ENCODE measurements at regions not wholly inside any gene's neighbourhood (a gene's known extent, or its start where the extent isn't known, plus 50 kb on each side); places are given as distances from the start of the nearest gene placed in this dataset.

GRCh38 chr20:4451487-4452081, 202.5 kb upstream of the ADRA1D start:
- H3K4me3 ChIP-seq (replicated peaks in 1 of 2; ENCODE audit: low read depth in 2 of 2, low read length in 2 of 2), result no peak overlapping the region
- no peak for TF ChIP-seq CTCF (IDR thresholded peaks at IDR 0.05; ENCODE audit: low read depth, low read length)

GRCh38 chr20:4449957-4450715, 201.0 kb upstream of the ADRA1D start:
- no peak overlapping the region for H3K4me3 ChIP-seq (replicated peaks in 1 of 2; ENCODE audit: low read depth in 2 of 2, low read length in 2 of 2)
- peak; percentile 33 to 36 for DNase-seq (ENCODE audit: low read depth in 2 of 2)
- peak; percentile 35 for TF ChIP-seq CTCF (IDR thresholded peaks at IDR 0.05; ENCODE audit: low read depth, low read length)

More at GRCh38 chr20:4451487-4452081, 202.5 kb upstream of the ADRA1D start:
- no peak for DNase-seq (ENCODE audit: low read depth in 2 of 2)

- no peak overlapping the region for H3K4me3 ChIP-seq (replicated peaks in 1 of 2; ENCODE audit: low read depth in 2 of 2, low read length in 2 of 2)
- no peak for DNase-seq (ENCODE audit: low read depth in 2 of 2)
- TF ChIP-seq CTCF (IDR thresholded peaks at IDR 0.05; ENCODE audit: low read depth, low read length), result no peak
Measured at GRCh38 chr20:4445784-4446183, 196.7 kb upstream of the ADRA1D start.

- TF ChIP-seq CTCF (IDR thresholded peaks at IDR 0.05; ENCODE audit: low read depth, low read length), result no peak
- no peak overlapping the region for H3K4me3 ChIP-seq (replicated peaks in 1 of 2; ENCODE audit: low read depth in 2 of 2, low read length in 2 of 2)
- no peak for DNase-seq (ENCODE audit: low read depth in 2 of 2)
Measured at GRCh38 chr20:4445331-4445730, 196.2 kb upstream of the ADRA1D start.

- no peak overlapping the region for H3K4me3 ChIP-seq (replicated peaks in 1 of 2; ENCODE audit: low read depth in 2 of 2, low read length in 2 of 2)
- DNase-seq (ENCODE audit: low read depth in 2 of 2), result peak in 1 of 2 donors; percentile 50
- TF ChIP-seq CTCF (IDR thresholded peaks at IDR 0.05; ENCODE audit: low read depth, low read length), result no peak
Measured at GRCh38 chr20:4444404-4444803, 195.3 kb upstream of the ADRA1D start.

GRCh38 chr20:4443016-4443415, 193.9 kb upstream of the ADRA1D start:
- DNase-seq (ENCODE audit: low read depth in 2 of 2), result no peak
- no peak for TF ChIP-seq CTCF (IDR thresholded peaks at IDR 0.05; ENCODE audit: low read depth, low read length)
- H3K4me3 ChIP-seq (replicated peaks in 1 of 2; ENCODE audit: low read depth in 2 of 2, low read length in 2 of 2), result no peak overlapping the region
